GM19043 (cell line): ENCODE measurements at regions not wholly inside any gene's neighbourhood (a gene's known extent, or its start where the extent isn't known, plus 50 kb on each side); places are given as distances from the start of the nearest gene placed in this dataset.
"Not testable (repeated sequence)": the region's sequence is repeated elsewhere in the genome, so short reads cannot be mapped to it uniquely, and the experiment has no call there.

Source experiments
- ATAC-seq: cut with Tn5 transposase; IDR thresholded peaks from one replicate; pipeline ENCODE4 v1.9.1; 2021; ENCODE audit warnings: low read depth; ENCODE audit not compliant: unreplicated experiment

GRCh38 chr2:72032481-72033041 lies 115.1 kb downstream of the CYP26B1 start:
- ATAC-seq, result no peak

GRCh38 chr2:72031346-72032110 lies 116.1 kb downstream of the CYP26B1 start:
- no peak for ATAC-seq

GRCh38 chr2:72028996-72029395 lies 118.7 kb downstream of the CYP26B1 start:
- ATAC-seq, result no peak

GRCh38 chr2:72028351-72028995 lies 119.2 kb downstream of the CYP26B1 start:
- ATAC-seq, result no peak

- ATAC-seq, result no peak
Observed at GRCh38 chr2:72027426-72028161, 120.1 kb downstream of the CYP26B1 start.

GRCh38 chr2:72026819-72027425 lies 120.7 kb downstream of the CYP26B1 start:
- no peak for ATAC-seq

- no peak for ATAC-seq
Observed at GRCh38 chr2:72024451-72025175, 123.0 kb downstream of the CYP26B1 start.

- ATAC-seq, result no peak
Observed at GRCh38 chr2:72023678-72024390, 123.8 kb downstream of the CYP26B1 start.

- ATAC-seq, result not testable (repeated sequence)
Observed at GRCh38 chr2:72021371-72021770, 126.3 kb downstream of the CYP26B1 start.

GRCh38 chr2:72015266-72015665 lies 132.4 kb downstream of the CYP26B1 start:
- no peak for ATAC-seq

GRCh38 chr2:72014831-72015230 lies 132.8 kb downstream of the CYP26B1 start:
- ATAC-seq, result no peak

GRCh38 chr2:72013726-72014125 lies 133.9 kb downstream of the CYP26B1 start:
- no peak for ATAC-seq

GRCh38 chr2:72012886-72013574 lies 134.6 kb downstream of the CYP26B1 start:
- no peak for ATAC-seq

- ATAC-seq, result no peak
Observed at GRCh38 chr2:72011791-72012190, 135.9 kb downstream of the CYP26B1 start.

- no peak for ATAC-seq
Observed at GRCh38 chr2:72011370-72011689, 136.3 kb downstream of the CYP26B1 start.

GRCh38 chr2:72010647-72011369 lies 136.9 kb downstream of the CYP26B1 start:
- ATAC-seq, result no peak

GRCh38 chr2:72008608-72009007 lies 139.1 kb downstream of the CYP26B1 start:
- no peak for ATAC-seq

GRCh38 chr2:72007402-72007801 lies 140.3 kb downstream of the CYP26B1 start:
- ATAC-seq, result no peak
